ENCODE measurements at regions not wholly inside any gene's neighbourhood (a gene's known extent, or its start where the extent isn't known, plus 50 kb on each side); places are given as distances from the start of the nearest gene placed in this dataset.

DNA sequence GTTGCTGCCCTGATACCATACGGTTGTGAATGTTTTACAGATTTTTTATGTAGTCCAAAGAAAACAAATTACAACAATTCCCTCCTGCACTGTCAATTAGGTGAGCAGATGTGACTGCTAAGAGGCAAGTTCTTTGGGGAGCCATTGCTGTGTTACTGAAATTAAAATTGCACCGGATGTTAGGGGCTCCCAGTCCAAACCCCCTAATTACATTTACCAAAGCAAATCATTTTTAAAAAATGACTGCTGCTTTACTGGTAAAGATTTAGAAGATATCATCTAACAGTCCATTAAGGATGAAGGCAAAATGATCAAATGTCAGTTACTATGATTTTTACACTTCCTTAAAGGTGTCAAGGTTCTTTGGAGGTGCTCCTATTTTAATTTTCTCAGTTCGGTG, 70.1 kb upstream of the CSRP2 start:
- ChIA-PET CTCF (ENCODE audit: low intra/inter-chr PET ratio, low total read pairs) (no interaction called here), POLR2A (no interaction called here)
- Histone ChIP-seq H3K4me3 (replicated peaks in 1 of 3; ENCODE audit: insufficient read depth in 1 of 3, low read depth in 2 of 3, low read length in 3 of 3) (no peak overlapping the region), H3K4me2 (ENCODE audit: low read depth, low read length) (no peak overlapping the region), H4K20me1 (ENCODE audit: insufficient read depth, low read length) (no peaks in the 10 kb centered on the region), H2AFZ (ENCODE audit: low read length) (no peak overlapping the region), H3K9ac (ENCODE audit: insufficient read depth, low read depth, low read length) (no peak overlapping the region), H3K36me3 (replicated peaks in 1 of 2; ENCODE audit: control insufficient read depth in 1 of 2, insufficient read depth in 2 of 2, low read length in 2 of 2) (no peaks in the 10 kb centered on the region), H3K9me3 (ENCODE audit: low read length) (no peaks in the 10 kb centered on the region), H3K4me1 (ENCODE audit: insufficient read depth, low read length) (no peaks in the 10 kb centered on the region), H3K79me2 (ENCODE audit: insufficient read depth, low read length) (no peaks in the 10 kb centered on the region), H3K27ac (ENCODE audit: extremely low read length, insufficient read depth, low read length) (no peak overlapping the region), H3K27me3 (ENCODE audit: control insufficient read depth in 1 of 2, insufficient read depth in 2 of 2, low read length in 2 of 2) (no peaks in the 10 kb centered on the region)
- WGBS (ENCODE audit: low lambda C conversion rate): 8% methylated on average over 3 of the region's 3 CpGs
- TF ChIP-seq ZNF17 (CRISPR knock-in tag; IDR thresholded peaks at IDR 0.05) (no peak), ZNF782 (CRISPR knock-in tag; IDR thresholded peaks at IDR 0.05; ENCODE audit: borderline replicate concordance) (no peak), NRL (CRISPR knock-in tag; IDR thresholded peaks at IDR 0.05; ENCODE audit: borderline replicate concordance) (no peak), ZC3H13 (CRISPR knock-in tag; IDR thresholded peaks at IDR 0.05) (no peak), NCOA5 (CRISPR knock-in tag; IDR thresholded peaks at IDR 0.05) (no peak), ZNF629 (CRISPR knock-in tag; conservative IDR thresholded peaks at IDR 0.05) (no peak), ZSCAN25 (CRISPR knock-in tag; IDR thresholded peaks at IDR 0.05) (no peak), IKZF4 (CRISPR knock-in tag; IDR thresholded peaks at IDR 0.05; ENCODE audit: borderline replicate concordance, low read depth, not compliant biosample characterization) (no peak), TAF15 (IDR thresholded peaks at IDR 0.05; ENCODE audit: low read depth, low read length, poor library complexity, severe bottlenecking) (no peak), FOXP1 (IDR thresholded peaks at IDR 0.05) (no peak), FOXP1 (CRISPR knock-in tag; IDR thresholded peaks at IDR 0.05) (no peak), MTF1 (CRISPR knock-in tag; IDR thresholded peaks at IDR 0.05) (no peak), ZBTB8A (CRISPR knock-in tag; IDR thresholded peaks at IDR 0.05; ENCODE audit: borderline replicate concordance, low read depth) (no peak), GATAD1 (CRISPR knock-in tag; IDR thresholded peaks at IDR 0.05) (no peak), ZNF446 (CRISPR knock-in tag; IDR thresholded peaks at IDR 0.05) (no peak), ZNF75D (CRISPR knock-in tag; IDR thresholded peaks at IDR 0.05; ENCODE audit: borderline replicate concordance) (no peak), ZNF263 (CRISPR knock-in tag; IDR thresholded peaks at IDR 0.05) (no peak)
- TF ChIP-seq, protein P1, sequence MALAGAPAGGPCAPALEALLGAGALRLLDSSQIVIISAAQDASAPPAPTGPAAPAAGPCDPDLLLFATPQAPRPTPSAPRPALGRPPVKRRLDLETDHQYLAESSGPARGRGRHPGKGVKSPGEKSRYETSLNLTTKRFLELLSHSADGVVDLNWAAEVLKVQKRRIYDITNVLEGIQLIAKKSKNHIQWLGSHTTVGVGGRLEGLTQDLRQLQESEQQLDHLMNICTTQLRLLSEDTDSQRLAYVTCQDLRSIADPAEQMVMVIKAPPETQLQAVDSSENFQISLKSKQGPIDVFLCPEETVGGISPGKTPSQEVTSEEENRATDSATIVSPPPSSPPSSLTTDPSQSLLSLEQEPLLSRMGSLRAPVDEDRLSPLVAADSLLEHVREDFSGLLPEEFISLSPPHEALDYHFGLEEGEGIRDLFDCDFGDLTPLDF (CRISPR knock-in tag; IDR thresholded peaks at IDR 0.05): no peak
- TF ChIP-seq, protein P2, sequence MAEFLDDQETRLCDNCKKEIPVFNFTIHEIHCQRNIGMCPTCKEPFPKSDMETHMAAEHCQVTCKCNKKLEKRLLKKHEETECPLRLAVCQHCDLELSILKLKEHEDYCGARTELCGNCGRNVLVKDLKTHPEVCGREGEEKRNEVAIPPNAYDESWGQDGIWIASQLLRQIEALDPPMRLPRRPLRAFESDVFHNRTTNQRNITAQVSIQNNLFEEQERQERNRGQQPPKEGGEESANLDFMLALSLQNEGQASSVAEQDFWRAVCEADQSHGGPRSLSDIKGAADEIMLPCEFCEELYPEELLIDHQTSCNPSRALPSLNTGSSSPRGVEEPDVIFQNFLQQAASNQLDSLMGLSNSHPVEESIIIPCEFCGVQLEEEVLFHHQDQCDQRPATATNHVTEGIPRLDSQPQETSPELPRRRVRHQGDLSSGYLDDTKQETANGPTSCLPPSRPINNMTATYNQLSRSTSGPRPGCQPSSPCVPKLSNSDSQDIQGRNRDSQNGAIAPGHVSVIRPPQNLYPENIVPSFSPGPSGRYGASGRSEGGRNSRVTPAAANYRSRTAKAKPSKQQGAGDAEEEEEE (CRISPR knock-in tag; IDR thresholded peaks at IDR 0.05; ENCODE audit: borderline replicate concordance): no peak
- TF ChIP-seq, protein P3, sequence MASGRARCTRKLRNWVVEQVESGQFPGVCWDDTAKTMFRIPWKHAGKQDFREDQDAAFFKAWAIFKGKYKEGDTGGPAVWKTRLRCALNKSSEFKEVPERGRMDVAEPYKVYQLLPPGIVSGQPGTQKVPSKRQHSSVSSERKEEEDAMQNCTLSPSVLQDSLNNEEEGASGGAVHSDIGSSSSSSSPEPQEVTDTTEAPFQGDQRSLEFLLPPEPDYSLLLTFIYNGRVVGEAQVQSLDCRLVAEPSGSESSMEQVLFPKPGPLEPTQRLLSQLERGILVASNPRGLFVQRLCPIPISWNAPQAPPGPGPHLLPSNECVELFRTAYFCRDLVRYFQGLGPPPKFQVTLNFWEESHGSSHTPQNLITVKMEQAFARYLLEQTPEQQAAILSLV (CRISPR knock-in tag; IDR thresholded peaks at IDR 0.05; ENCODE audit: borderline replicate concordance): no peak
- in situ Hi-C loops (cut with HindIII; ENCODE audit: extremely low pct_ligation_motif_present, low pct_unique_long_range_greater_than_20kb): no loop called here
- FAIRE-seq: no peak
- ATAC-seq: no peak
- no peak for DNase-seq (ENCODE audit: low spot score)
- intact Hi-C loops (cut with micrococcal nuclease; ENCODE audit: unreplicated experiment): no loop called here
- BruUV-seq (replicated peaks): no TSS peak

Measured in HepG2 (cell line).